ENCODE measurements at regions not wholly inside any gene's neighbourhood (a gene's known extent, or its start where the extent isn't known, plus 50 kb on each side); places are given as distances from the start of the nearest gene placed in this dataset.

- Histone ChIP-seq H2BK5ac (ENCODE audit: low read depth, low read length, poor library complexity) (no peak overlapping the region), H3K36me3 (ENCODE audit: control insufficient read depth in 1 of 2, insufficient read depth in 2 of 2, low read length in 2 of 2) (no peaks in the 10 kb centered on the region), H3K23ac (ENCODE audit: low read length) (no peak overlapping the region), H3K79me1 (ENCODE audit: low read length) (no peaks in the 10 kb centered on the region), H2BK120ac (ENCODE audit: insufficient read depth, low read length, poor library complexity) (no peak overlapping the region), H3K9me3 (ENCODE audit: insufficient read depth, low read depth, low read length) (no peaks in the 10 kb centered on the region), H3K27ac (ENCODE audit: low read depth, low read length) (no peak overlapping the region), H2BK12ac (ENCODE audit: low read length) (no peak overlapping the region), H2AFZ (ENCODE audit: insufficient read depth, low read length, poor library complexity) (no peak overlapping the region), H2AK5ac (ENCODE audit: low read length) (no peak overlapping the region), H4K8ac (ENCODE audit: low read depth, low read length) (no peak overlapping the region), H3K79me2 (ENCODE audit: control insufficient read depth, insufficient read depth, low read length, poor library complexity) (no peaks in the 10 kb centered on the region), H3K4ac (ENCODE audit: low read depth, low read length) (no peak overlapping the region), H3K4me2 (ENCODE audit: low read length) (no peak overlapping the region), H3K4me3 (ENCODE audit: low read depth, low read length) (no peak overlapping the region), H4K12ac (ENCODE audit: low read depth, low read length) (no peak overlapping the region), H3K9ac (ENCODE audit: low read length) (no peak overlapping the region), H3K14ac (ENCODE audit: low read length) (no peak overlapping the region), H4K91ac (ENCODE audit: low read depth, low read length) (no peak overlapping the region), H3K4me1 (ENCODE audit: control insufficient read depth in 1 of 2, insufficient read depth in 2 of 2, low read length in 2 of 2) (no peaks in the 10 kb centered on the region), H3K27me3 (ENCODE audit: insufficient read depth, low read length) (no peaks in the 10 kb centered on the region), H3K18ac (ENCODE audit: low read length) (no peak overlapping the region)
- DNase-seq, result no peak
- WGBS (ENCODE audit: extremely low coverage, insufficient coverage, insufficient read length), result no CpG with 5 or more reads among the region's 1 CpG
Observed at GRCh38 chr2:75325594-75325993, 126.3 kb upstream of the TACR1 start.

GRCh38 chr2:75324861-75325284, 125.6 kb upstream of the TACR1 start:
- no peak overlapping the region for H3K4me2 ChIP-seq (ENCODE audit: low read length)
- H3K36me3 ChIP-seq (ENCODE audit: control insufficient read depth in 1 of 2, insufficient read depth in 2 of 2, low read length in 2 of 2), result no peaks in the 10 kb centered on the region
- no peaks in the 10 kb centered on the region for H3K79me1 ChIP-seq (ENCODE audit: low read length)
- no peaks in the 10 kb centered on the region for H3K9me3 ChIP-seq (ENCODE audit: insufficient read depth, low read depth, low read length)
- H4K8ac ChIP-seq (ENCODE audit: low read depth, low read length), result no peak overlapping the region
- H4K12ac ChIP-seq (ENCODE audit: low read depth, low read length), result no peak overlapping the region
- H4K91ac ChIP-seq (ENCODE audit: low read depth, low read length), result no peak overlapping the region
- H3K23ac ChIP-seq (ENCODE audit: low read length), result no peak overlapping the region
- no peak overlapping the region for H2BK5ac ChIP-seq (ENCODE audit: low read depth, low read length, poor library complexity)
- H3K79me2 ChIP-seq (ENCODE audit: control insufficient read depth, insufficient read depth, low read length, poor library complexity), result no peaks in the 10 kb centered on the region
- no peak overlapping the region for H3K27ac ChIP-seq (ENCODE audit: low read depth, low read length)
- no peak overlapping the region for H3K18ac ChIP-seq (ENCODE audit: low read length)
- no peak overlapping the region for H2AFZ ChIP-seq (ENCODE audit: insufficient read depth, low read length, poor library complexity)
- no peaks in the 10 kb centered on the region for H3K27me3 ChIP-seq (ENCODE audit: insufficient read depth, low read length)
- H2AK5ac ChIP-seq (ENCODE audit: low read length), result no peak overlapping the region
- H3K14ac ChIP-seq (ENCODE audit: low read length), result no peak overlapping the region
- DNase-seq, result peak; percentile 39 to 75
- H3K9ac ChIP-seq (ENCODE audit: low read length), result no peak overlapping the region
- no peak overlapping the region for H2BK120ac ChIP-seq (ENCODE audit: insufficient read depth, low read length, poor library complexity)
- H3K4me3 ChIP-seq (ENCODE audit: low read depth, low read length), result no peak overlapping the region
- H3K4me1 ChIP-seq (ENCODE audit: control insufficient read depth in 1 of 2, insufficient read depth in 2 of 2, low read length in 2 of 2), result no peaks in the 10 kb centered on the region
- no peak overlapping the region for H3K4ac ChIP-seq (ENCODE audit: low read depth, low read length)
- H2BK12ac ChIP-seq (ENCODE audit: low read length), result no peak overlapping the region

- Histone ChIP-seq H3K27me3 (ENCODE audit: insufficient read depth, low read length) (no peaks in the 10 kb centered on the region), H3K14ac (ENCODE audit: low read length) (no peak overlapping the region), H3K79me1 (ENCODE audit: low read length) (no peaks in the 10 kb centered on the region), H2AFZ (ENCODE audit: insufficient read depth, low read length, poor library complexity) (no peak overlapping the region), H2BK120ac (ENCODE audit: insufficient read depth, low read length, poor library complexity) (no peak overlapping the region), H3K9ac (ENCODE audit: low read length) (no peak overlapping the region), H3K4me2 (ENCODE audit: low read length) (no peak overlapping the region), H3K4me3 (ENCODE audit: low read depth, low read length) (no peak overlapping the region), H3K4ac (ENCODE audit: low read depth, low read length) (no peak overlapping the region), H2BK12ac (ENCODE audit: low read length) (peak overlapping the region; percentile 17), H3K18ac (ENCODE audit: low read length) (no peak overlapping the region), H3K9me3 (ENCODE audit: insufficient read depth, low read depth, low read length) (no peaks in the 10 kb centered on the region), H3K79me2 (ENCODE audit: control insufficient read depth, insufficient read depth, low read length, poor library complexity) (no peaks in the 10 kb centered on the region), H4K8ac (ENCODE audit: low read depth, low read length) (no peak overlapping the region), H3K4me1 (ENCODE audit: control insufficient read depth in 1 of 2, insufficient read depth in 2 of 2, low read length in 2 of 2) (no peaks in the 10 kb centered on the region), H3K23ac (ENCODE audit: low read length) (no peak overlapping the region), H2BK5ac (ENCODE audit: low read depth, low read length, poor library complexity) (no peak overlapping the region), H2AK5ac (ENCODE audit: low read length) (no peak overlapping the region), H4K91ac (ENCODE audit: low read depth, low read length) (no peak overlapping the region), H3K27ac (ENCODE audit: low read depth, low read length) (no peak overlapping the region), H3K36me3 (ENCODE audit: control insufficient read depth in 1 of 2, insufficient read depth in 2 of 2, low read length in 2 of 2) (no peaks in the 10 kb centered on the region), H4K12ac (ENCODE audit: low read depth, low read length) (no peak overlapping the region)
- no CpG with 5 or more reads among the region's 2 CpGs for WGBS (ENCODE audit: extremely low coverage, insufficient coverage, insufficient read length)
- DNase-seq, result peak; percentile 73 to 88
Observed at GRCh38 chr2:75324141-75324540, 124.8 kb upstream of the TACR1 start.

- Histone ChIP-seq H4K8ac (ENCODE audit: low read depth, low read length) (no peak overlapping the region), H3K4me1 (ENCODE audit: control insufficient read depth in 1 of 2, insufficient read depth in 2 of 2, low read length in 2 of 2) (no peaks in the 10 kb centered on the region), H4K12ac (ENCODE audit: low read depth, low read length) (no peak overlapping the region), H2BK120ac (ENCODE audit: insufficient read depth, low read length, poor library complexity) (no peak overlapping the region), H3K18ac (ENCODE audit: low read length) (no peak overlapping the region), H3K4ac (ENCODE audit: low read depth, low read length) (no peak overlapping the region), H2BK12ac (ENCODE audit: low read length) (no peak overlapping the region), H2AK5ac (ENCODE audit: low read length) (no peak overlapping the region), H3K9me3 (ENCODE audit: insufficient read depth, low read depth, low read length) (no peaks in the 10 kb centered on the region), H3K4me3 (ENCODE audit: low read depth, low read length) (no peak overlapping the region), H3K27me3 (ENCODE audit: insufficient read depth, low read length) (no peaks in the 10 kb centered on the region), H2AFZ (ENCODE audit: insufficient read depth, low read length, poor library complexity) (no peak overlapping the region), H4K91ac (ENCODE audit: low read depth, low read length) (no peak overlapping the region), H3K36me3 (ENCODE audit: control insufficient read depth in 1 of 2, insufficient read depth in 2 of 2, low read length in 2 of 2) (no peaks in the 10 kb centered on the region), H2BK5ac (ENCODE audit: low read depth, low read length, poor library complexity) (no peak overlapping the region), H3K27ac (ENCODE audit: low read depth, low read length) (no peak overlapping the region), H3K79me1 (ENCODE audit: low read length) (no peaks in the 10 kb centered on the region), H3K4me2 (ENCODE audit: low read length) (no peak overlapping the region), H3K23ac (ENCODE audit: low read length) (no peak overlapping the region), H3K14ac (ENCODE audit: low read length) (no peak overlapping the region), H3K79me2 (ENCODE audit: control insufficient read depth, insufficient read depth, low read length, poor library complexity) (no peaks in the 10 kb centered on the region), H3K9ac (ENCODE audit: low read length) (no peak overlapping the region)
- WGBS (ENCODE audit: extremely low coverage, insufficient coverage, insufficient read length), result no CpG with 5 or more reads among the region's 2 CpGs
- no peak for DNase-seq
Observed at GRCh38 chr2:75321599-75321922, 122.2 kb upstream of the TACR1 start.

Data from trophoblast cell (in vitro differentiated cells and primary cell).